GM21528 (cell line): ENCODE measurements at regions not wholly inside any gene's neighbourhood (a gene's known extent, or its start where the extent isn't known, plus 50 kb on each side); places are given as distances from the start of the nearest gene placed in this dataset.

Source experiments
- ATAC-seq: cut with Tn5 transposase; IDR thresholded peaks from one replicate; pipeline ENCODE4 v1.9.1; 2021; ENCODE audit warnings: mild to moderate bottlenecking, moderate library complexity; ENCODE audit not compliant: unreplicated experiment, low FRiP score

- ATAC-seq: no peak
These were observed 338.8 kb downstream of the ANKRD7 start for GRCh38 chr7:118563311-118563710.

- ATAC-seq: no peak
These were observed 348.1 kb downstream of the ANKRD7 start for GRCh38 chr7:118572604-118573003.

GRCh38 chr7:118573085-118573484 is 348.6 kb downstream of the ANKRD7 start:
- no peak for ATAC-seq

- ATAC-seq: no peak
These were observed 351.0 kb downstream of the ANKRD7 start for GRCh38 chr7:118575393-118575948.

GRCh38 chr7:118580743-118581382 is 356.4 kb downstream of the ANKRD7 start:
- ATAC-seq: no peak

GRCh38 chr7:118583641-118584040 is 359.1 kb downstream of the ANKRD7 start:
- no peak for ATAC-seq

GRCh38 chr7:118586248-118586647 is 361.7 kb downstream of the ANKRD7 start:
- ATAC-seq: no peak

GRCh38 chr7:118590107-118590506 is 365.6 kb downstream of the ANKRD7 start:
- ATAC-seq: peak; percentile 78

- ATAC-seq: no peak
These were observed 377.6 kb downstream of the ANKRD7 start for GRCh38 chr7:118602090-118602489.

- no peak for ATAC-seq
These were observed 382.1 kb downstream of the ANKRD7 start for GRCh38 chr7:118606602-118607001.

- no peak for ATAC-seq
These were observed 384.7 kb downstream of the ANKRD7 start for GRCh38 chr7:118609207-118609606.

GRCh38 chr7:118615681-118616080 is 391.2 kb downstream of the ANKRD7 start:
- ATAC-seq: no peak

- no peak for ATAC-seq
These were observed 397.4 kb downstream of the ANKRD7 start for GRCh38 chr7:118621810-118622360.

- ATAC-seq: no peak
These were observed 402.2 kb downstream of the ANKRD7 start for GRCh38 chr7:118626739-118627138.

- ATAC-seq: no peak
These were observed 403.0 kb downstream of the ANKRD7 start for GRCh38 chr7:118627467-118627866.

GRCh38 chr7:118629898-118630438 is 405.5 kb downstream of the ANKRD7 start:
- ATAC-seq: no peak

GRCh38 chr7:118642396-118642795 is 417.9 kb downstream of the ANKRD7 start:
- no peak for ATAC-seq

GRCh38 chr7:118644346-118644745 is 419.8 kb downstream of the ANKRD7 start:
- ATAC-seq: no peak

GRCh38 chr7:118648002-118648401 is 423.5 kb downstream of the ANKRD7 start:
- no peak for ATAC-seq

- peak; percentile 84 for ATAC-seq
These were observed 433.0 kb downstream of the ANKRD7 start for GRCh38 chr7:118657391-118658005.

- no peak for ATAC-seq
These were observed 437.8 kb downstream of the ANKRD7 start for GRCh38 chr7:118662266-118662665.
